Ishikawa (cell line): ENCODE measurements at regions not wholly inside any gene's neighbourhood (a gene's known extent, or its start where the extent isn't known, plus 50 kb on each side); places are given as distances from the start of the nearest gene placed in this dataset.

Experiments used
- CEBPB ChIP-seq: IDR thresholded peaks from 2 replicates; pipeline ENCODE4 v1.6.1; 2012
- CREB1 ChIP-seq: IDR thresholded peaks from 2 replicates; pipeline ENCODE4 v1.6.1; 2012; ENCODE audit warnings: low read depth
- EGR1 ChIP-seq: IDR thresholded peaks from 2 replicates; pipeline ENCODE4 v1.6.1; 2012
- EP300 ChIP-seq: IDR thresholded peaks from 2 replicates; pipeline ENCODE4 v1.6.1; 2012; ENCODE audit warnings: borderline replicate concordance
- FOXM1 ChIP-seq: IDR thresholded peaks from 2 replicates; pipeline ENCODE4 v1.6.1; 2012; ENCODE audit warnings: low read depth, borderline replicate concordance
- MAX ChIP-seq: IDR thresholded peaks from 2 replicates; pipeline ENCODE4 v1.6.1; 2012
- NFIC ChIP-seq: IDR thresholded peaks from 2 replicates; pipeline ENCODE4 v1.6.1; 2012
- RAD21 ChIP-seq: IDR thresholded peaks from 2 replicates; pipeline ENCODE4 v1.6.1; 2012; ENCODE audit warnings: low read depth
- REST ChIP-seq: IDR thresholded peaks from 2 replicates; pipeline ENCODE4 v1.6.1; 2012; ENCODE audit warnings: low read depth, mild to moderate bottlenecking
- TAF1 ChIP-seq: IDR thresholded peaks from 2 replicates; pipeline ENCODE4 v1.6.1; 2012; ENCODE audit warnings: low read depth, mild to moderate bottlenecking
- TCF12 ChIP-seq: IDR thresholded peaks from 2 replicates; pipeline ENCODE4 v1.6.1; 2012; ENCODE audit warnings: low read depth
- TEAD4 ChIP-seq: IDR thresholded peaks from 2 replicates; pipeline ENCODE4 v1.6.1; 2012
- USF1 ChIP-seq: IDR thresholded peaks from 2 replicates; pipeline ENCODE4 v1.6.1; 2012
- YY1 ChIP-seq: IDR thresholded peaks from 2 replicates; pipeline ENCODE4 v1.6.1; 2012; ENCODE audit warnings: low read depth
- ZBTB7A ChIP-seq: IDR thresholded peaks from 2 replicates; pipeline ENCODE4 v1.6.1; 2012; ENCODE audit warnings: low read depth

- no peak for TF ChIP-seq TCF12
- TF ChIP-seq YY1: no peak
- TF ChIP-seq ZBTB7A: no peak
- TF ChIP-seq FOXM1: no peak
- no peak for TF ChIP-seq USF1
- no peak for TF ChIP-seq MAX
- TF ChIP-seq TEAD4: no peak
- no peak for TF ChIP-seq EGR1
- no peak for TF ChIP-seq TAF1
Measured at GRCh38 chr18:51273437-51273836, 76.0 kb upstream of the MEX3C start.

- TF ChIP-seq TCF12: no peak
Measured at GRCh38 chr18:51275712-51276476, 78.4 kb upstream of the MEX3C start.

- no peak for TF ChIP-seq EP300
- peak; percentile 69 for TF ChIP-seq RAD21
Measured at GRCh38 chr18:51278045-51278649, 80.7 kb upstream of the MEX3C start.

- no peak for TF ChIP-seq MAX
- no peak for TF ChIP-seq REST
- no peak for TF ChIP-seq YY1
- no peak for TF ChIP-seq USF1
- no peak for TF ChIP-seq NFIC
- no peak for TF ChIP-seq ZBTB7A
- no peak for TF ChIP-seq TAF1
- TF ChIP-seq FOXM1: no peak
- no peak for TF ChIP-seq RAD21
- no peak for TF ChIP-seq EGR1
- no peak for TF ChIP-seq CEBPB
- TF ChIP-seq EP300: no peak
- no peak for TF ChIP-seq TEAD4
- no peak for TF ChIP-seq CREB1
Measured at GRCh38 chr18:51279367-51279984, 82.0 kb upstream of the MEX3C start.

- TF ChIP-seq RAD21: no peak
- no peak for TF ChIP-seq CEBPB
- TF ChIP-seq YY1: no peak
- no peak for TF ChIP-seq EGR1
- TF ChIP-seq EP300: no peak
- TF ChIP-seq CREB1: no peak
- no peak for TF ChIP-seq MAX
- TF ChIP-seq TEAD4: no peak
- TF ChIP-seq USF1: no peak
- no peak for TF ChIP-seq TCF12
- no peak for TF ChIP-seq REST
- no peak for TF ChIP-seq TAF1
- no peak for TF ChIP-seq NFIC
- TF ChIP-seq FOXM1: no peak
- no peak for TF ChIP-seq ZBTB7A
Measured at GRCh38 chr18:51287818-51288508, 90.5 kb upstream of the MEX3C start.
